HG02610 (cell line): ENCODE measurements at regions not wholly inside any gene's neighbourhood (a gene's known extent, or its start where the extent isn't known, plus 50 kb on each side); places are given as distances from the start of the nearest gene placed in this dataset.

Experiments
- ATAC-seq: cut with Tn5 transposase; IDR thresholded peaks from one replicate; pipeline ENCODE4 v1.9.1; 2021; ENCODE audit warnings: mild to moderate bottlenecking, moderate library complexity; ENCODE audit not compliant: unreplicated experiment

DNA sequence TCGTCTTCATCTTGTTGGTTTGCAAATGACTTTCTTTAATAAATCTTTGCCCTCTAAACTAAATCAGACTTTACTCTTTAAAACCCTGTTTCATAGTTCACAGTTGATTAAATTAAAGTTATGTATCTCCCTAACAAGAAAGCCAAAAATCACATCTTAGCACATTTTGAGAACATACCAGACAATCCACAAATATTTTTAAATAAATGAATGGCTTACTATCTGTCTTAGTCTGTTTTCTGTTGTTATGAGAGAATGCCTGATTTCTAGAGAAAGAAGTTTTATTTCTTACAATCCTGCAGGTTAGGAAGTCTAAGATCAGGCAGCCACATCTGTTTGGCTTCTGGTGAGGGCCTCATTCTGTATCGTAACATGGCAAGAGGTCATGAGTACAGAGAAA is 1090.2 kb upstream of the PIK3C3 start:
- no peak for ATAC-seq

DNA sequence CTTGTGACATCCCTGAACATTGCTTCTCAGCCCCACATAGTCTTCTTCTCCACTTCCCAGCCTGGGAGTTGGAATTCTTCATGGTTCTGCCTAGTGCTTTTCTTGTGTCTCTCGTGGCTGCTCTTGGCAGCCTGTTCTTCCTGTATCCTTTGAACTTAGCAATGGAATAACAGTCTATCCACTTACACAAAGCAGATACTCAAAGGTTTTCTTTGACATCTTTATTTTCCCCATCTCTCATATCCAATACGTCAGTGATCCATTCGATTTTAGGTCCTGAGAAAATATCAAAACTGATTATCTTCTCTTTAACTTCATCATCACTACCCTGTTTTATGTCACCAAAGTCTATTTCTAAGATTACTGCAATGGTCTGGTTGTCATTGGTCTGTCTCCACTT is 1091.2 kb upstream of the PIK3C3 start:
- no peak for ATAC-seq

DNA sequence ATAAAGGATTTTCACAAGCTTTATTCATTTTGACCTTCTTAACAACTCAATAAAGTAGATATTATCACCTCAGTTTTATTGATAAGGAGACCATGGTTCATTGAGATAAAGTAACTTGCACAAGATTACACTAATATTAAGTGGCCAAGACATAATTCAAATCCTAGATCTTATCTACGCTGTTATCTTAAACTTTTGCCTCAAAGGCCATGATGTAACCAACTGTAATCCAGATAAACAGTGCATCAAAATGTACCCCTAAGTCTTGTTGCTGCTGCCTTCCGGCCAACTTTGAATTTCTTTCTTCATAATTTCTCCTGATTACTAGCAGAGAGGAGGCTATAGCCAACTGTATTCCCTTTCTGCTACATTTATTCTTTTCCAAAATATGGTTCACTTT is 1094.8 kb upstream of the PIK3C3 start:
- no peak for ATAC-seq

DNA sequence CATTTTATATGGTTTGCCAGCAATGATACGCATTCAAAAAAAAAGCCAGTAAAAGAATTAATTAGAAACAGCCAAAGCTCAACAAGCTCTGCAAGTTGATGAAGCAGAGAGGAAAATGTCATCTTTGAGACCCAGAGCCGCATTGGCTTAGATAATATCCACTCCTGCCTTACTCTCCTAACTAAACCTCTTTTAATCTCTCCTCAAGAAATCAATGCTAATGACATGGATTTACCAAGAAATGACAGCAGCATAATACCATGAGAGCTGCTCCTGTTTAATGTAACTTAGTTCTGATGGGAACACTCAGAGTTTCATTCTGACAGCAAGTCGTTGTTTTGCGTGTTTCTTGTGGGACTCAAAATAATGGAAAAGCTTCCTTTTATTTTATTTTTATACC is 1099.4 kb upstream of the PIK3C3 start:
- no peak for ATAC-seq

DNA sequence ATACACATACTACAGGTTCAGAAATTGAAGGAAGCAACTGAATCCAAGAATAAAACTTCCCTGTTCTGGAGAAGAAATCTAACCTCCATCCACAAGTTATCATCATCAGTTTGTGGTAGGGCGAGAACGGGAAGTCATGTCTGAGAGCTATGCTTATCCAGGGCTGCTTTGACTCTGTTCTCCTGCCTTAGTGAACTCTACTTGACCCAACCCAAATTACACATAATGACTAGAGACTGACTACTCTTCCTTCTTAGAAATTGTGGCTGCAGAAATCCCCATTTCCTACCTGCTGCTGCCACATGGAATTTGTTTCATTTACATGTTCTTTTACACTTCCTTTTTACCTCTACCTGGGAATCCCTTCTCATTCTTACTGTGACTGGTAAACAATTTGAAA is 1102.6 kb upstream of the PIK3C3 start:
- ATAC-seq: no peak

DNA sequence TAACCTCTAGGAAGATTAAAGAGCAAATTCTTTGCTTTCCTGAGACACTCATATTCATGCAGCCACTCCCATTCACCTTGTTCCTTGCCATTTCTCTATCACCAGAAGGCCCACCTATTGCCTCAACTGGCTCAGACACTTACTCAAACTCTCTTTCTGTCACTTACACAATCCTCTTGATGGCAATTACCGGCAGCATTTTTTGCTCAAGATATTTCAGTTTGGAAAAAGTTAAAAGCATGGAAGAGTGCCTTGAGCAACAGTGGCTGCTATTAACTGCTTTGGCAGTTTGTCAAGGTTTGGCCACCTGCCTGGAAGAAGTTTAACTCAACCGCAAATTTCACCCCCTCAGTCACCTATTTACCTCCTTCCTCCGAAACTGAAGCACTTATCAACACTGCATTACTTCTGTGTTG is 1104.0 kb upstream of the PIK3C3 start:
- no peak for ATAC-seq

DNA sequence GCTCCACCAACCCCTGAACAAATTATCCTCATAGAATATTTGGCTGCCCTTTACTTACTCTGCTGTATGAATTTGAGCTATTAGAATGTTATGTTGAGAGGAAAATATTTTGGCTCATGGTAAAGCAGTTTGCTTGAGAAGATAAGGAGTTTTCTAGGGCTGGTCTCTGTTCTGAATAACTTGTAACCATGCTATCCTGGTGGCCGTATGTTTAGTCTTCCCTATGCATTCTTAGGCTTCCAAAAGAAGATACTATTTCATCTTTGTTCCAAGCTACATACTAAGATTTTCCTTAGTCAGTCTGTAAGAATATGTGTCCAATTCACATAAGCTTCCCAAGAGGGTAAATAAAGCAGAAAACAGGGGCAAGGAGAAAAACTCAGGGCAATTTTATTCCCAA is 1105.1 kb upstream of the PIK3C3 start:
- no peak for ATAC-seq

DNA sequence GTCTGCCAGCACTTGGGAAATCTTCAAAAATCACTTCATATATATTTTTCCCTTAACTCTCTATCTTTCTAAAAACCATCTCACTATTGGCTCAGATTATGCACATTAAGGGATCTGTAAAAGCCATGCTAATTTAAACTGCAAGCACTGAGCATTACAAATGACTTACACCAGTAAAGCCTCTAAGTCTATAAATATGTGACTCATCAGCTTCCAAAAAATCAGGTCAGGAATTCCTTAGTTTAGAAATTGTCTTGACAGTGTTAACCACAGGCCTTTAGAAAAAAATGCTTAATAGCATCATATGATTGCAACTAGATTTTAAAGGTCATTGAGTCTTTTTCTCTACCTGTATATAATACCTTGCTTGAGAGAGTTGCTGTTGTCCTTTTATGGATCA is 1113.6 kb upstream of the PIK3C3 start:
- ATAC-seq: no peak

DNA sequence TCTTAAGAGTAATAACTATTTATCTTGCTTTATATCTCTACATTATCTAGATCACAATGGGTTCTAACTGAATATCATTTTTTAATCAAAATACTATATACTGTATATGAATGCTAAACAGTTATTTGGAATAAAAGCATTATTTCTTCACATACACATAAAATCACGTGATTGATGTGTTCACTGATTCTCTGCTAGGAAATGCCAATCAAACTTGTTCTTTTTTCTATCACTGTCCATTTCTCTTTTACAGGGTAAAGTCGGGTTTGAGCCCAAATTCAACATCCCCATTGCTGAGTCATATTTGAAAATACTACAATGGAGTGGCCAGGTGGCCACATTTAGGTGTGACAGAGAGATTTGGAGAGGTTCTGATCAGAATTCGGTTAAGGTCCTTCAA is 1114.0 kb upstream of the PIK3C3 start:
- ATAC-seq: no peak

DNA sequence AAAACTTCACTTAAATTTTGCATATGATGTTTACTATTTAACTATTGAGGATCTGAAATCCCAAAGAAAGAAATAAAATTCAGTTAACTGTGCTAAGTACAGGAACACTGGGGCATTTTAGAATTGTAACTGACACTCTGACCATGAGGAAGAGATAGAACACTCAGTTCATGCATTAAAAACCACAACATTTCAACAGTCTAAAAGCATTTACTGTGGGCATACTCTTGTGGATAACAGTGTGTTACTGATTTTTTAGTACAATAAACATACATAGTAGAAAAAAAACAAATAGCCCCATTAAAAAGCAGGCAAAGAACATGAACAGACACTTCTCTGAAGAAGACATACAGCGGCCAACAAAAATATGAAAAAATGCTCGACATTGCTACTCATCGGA is 1122.7 kb upstream of the PIK3C3 start:
- no peak for ATAC-seq

DNA sequence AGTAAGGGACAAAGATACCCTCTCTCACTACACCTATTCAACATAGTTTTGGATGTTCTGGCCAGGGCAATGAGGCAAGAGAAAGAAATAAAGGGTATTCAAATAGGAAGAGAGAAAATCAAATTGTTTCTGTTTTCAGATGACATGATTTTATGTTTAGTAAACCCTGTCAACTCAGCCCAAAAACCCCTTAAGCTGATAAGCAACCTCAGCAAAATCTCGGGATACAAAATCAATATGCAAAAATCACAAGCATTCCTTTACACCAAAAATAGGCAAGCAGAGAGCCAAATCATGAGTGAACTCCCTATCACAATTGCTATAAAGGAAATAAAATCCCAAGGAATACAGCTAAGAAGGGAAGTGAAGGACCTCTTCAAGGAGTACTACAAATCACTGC is 1130.7 kb upstream of the PIK3C3 start:
- ATAC-seq: no peak

DNA sequence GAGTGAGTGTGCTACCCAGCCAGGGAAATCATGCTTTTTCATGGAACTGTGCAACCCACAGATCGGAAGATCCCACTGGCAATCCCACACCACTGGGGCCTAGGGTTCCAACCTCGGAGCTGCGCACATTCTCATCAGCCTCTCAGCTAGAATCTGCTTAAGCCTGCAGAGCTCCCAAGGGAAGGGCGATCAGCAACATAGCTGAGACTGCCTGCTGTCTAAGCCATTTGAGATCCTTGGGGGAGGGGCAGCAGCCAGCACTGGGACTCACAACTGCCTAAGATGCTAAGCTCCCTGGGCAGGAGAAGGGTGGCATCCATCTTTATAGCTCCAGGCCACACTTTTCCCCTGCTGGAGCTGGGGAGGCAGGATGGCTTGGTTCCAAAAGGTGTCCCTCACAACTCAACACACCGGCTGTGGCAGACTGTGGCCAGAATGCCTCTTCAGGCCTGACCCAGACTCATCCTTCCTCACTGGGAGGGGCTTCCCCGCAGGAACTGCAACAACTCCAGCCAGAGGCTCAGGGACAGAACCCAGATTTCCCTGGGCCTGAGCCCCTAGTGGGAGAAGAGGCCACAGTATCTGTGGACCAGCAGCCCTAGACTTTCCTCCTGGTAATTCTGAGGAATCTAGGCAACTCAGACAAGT is 1133.3 kb upstream of the PIK3C3 start:
- ATAC-seq: no peak

DNA sequence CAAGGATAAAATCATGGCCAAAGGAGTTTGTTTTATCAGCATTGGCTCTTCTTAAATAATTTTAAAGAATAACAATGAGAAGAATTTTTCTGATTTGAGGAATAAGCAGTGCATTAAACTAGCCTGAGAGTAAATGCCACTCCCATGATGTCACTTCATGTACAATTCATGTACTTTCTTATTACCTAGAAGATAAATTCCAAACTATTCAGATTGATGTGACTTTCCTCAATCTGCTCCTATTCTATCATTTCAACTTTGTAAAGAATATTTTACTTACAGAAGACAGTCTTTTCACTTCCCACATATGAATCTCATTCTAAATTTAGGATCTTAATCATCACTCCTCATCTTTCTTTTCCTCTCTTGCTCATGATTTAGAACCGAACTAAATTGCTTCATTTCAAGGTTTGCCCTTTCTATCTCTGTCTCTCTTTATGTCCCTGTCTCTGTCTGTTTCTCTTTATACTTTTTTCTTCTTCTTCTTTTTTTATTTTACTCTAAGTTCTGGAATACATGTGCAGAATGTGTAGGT is 1142.0 kb upstream of the PIK3C3 start:
- no peak for ATAC-seq

DNA sequence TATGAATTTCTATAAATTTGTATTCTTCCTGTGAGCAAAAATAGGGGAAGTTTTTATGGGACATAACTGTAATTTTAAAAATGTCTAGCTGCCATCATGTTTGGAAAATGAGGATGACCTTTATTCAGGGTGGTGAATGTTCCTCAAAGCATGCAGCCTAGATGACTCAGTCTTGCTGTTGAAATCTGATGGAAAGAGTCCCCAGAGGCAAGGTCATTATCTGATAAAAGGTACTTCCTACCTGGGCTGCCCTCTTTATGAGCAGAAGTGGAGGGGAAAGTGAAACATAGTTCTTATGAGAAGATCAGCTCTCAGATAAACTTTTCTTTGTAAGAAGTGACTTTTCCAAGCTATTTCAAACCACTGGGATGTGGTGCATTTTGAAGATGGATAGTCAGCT is 1144.7 kb upstream of the PIK3C3 start:
- no peak for ATAC-seq

DNA sequence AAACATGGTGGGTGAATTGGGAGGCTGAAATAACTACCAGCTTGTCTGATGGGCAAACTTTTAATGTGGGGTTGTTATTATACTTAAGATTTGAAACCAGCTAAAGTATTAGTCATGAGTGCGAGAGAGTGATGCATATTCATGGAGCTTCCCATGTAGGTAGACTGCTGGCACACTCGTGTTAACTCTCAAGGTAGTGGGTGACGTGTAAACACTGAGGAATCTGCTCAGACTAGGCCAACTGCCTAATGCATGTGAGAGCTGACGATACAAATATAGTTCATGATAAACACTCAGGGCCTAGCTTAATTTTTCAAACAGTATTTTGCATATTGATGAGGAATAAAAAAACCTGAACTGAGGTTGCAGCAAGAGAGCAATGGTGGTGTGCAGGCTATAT is 1165.7 kb upstream of the PIK3C3 start:
- ATAC-seq: no peak

DNA sequence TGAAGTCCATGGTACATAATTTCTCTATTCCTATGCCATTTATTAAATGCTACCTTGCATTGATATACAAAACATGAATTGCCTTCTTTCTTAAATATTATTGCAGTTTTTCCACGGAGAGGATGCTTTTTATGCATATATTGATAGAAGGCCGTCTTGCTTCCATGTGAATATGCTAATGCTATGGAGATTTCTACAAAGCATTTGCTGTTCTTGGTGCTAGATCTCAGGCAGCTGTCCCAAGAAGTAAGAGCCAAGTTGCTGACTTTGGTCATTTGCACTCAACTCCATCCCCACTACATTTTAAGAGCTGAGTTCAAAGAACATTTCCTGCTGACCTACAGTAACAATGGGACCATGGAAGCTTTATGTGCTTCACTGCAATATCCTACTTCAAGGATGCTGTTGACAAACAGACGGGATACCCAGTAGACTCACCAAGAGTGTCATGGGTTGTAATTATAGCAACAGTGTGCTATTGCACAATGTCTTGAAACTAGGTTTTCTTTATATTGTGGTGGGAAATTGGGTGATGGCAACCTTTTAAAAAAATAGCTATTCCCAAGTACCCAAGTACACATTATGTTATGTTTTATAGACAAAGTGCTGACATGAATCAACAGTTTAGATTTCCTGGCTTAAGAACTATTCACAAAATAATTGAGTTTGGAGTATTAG is 1172.4 kb upstream of the PIK3C3 start:
- ATAC-seq: no peak

DNA sequence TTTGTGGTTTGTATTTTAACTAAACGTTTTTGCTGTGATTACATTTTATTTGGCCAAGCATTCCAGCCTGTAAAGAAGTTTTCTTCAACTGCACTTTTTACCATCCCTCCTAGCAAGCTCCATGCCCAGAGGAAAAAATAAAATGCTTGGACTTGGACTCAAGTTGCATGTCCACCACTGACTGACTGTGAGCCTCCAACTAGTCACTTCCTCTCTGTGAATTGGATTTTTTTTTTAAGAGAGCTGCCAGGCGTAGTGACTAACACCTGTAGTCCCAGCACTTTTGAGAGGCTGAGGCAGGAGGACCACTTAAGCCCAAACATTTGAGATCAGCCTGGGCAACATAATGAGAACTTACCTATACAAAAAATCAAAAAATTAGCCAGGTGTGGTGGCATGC is 1185.2 kb upstream of the PIK3C3 start:
- ATAC-seq: no peak

DNA sequence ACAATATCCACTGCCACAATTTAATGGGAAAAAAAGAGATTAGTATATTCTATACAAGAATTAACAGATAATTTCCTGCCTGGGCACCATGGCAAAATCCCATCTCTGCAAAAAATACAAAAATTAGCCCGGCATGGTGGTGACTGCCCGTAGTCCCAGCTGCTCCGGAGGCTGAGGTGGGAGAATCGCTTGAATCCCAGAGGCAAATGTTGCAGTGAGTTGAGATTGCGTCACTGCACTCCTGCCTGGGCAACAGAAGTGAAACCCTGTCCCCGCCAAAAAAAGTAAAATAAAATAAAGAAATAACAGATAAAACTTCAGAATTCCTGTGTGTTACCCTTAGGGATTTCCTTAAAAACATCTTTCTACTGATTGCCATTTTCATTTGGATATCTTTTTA is 1194.8 kb upstream of the PIK3C3 start:
- ATAC-seq: no peak

DNA sequence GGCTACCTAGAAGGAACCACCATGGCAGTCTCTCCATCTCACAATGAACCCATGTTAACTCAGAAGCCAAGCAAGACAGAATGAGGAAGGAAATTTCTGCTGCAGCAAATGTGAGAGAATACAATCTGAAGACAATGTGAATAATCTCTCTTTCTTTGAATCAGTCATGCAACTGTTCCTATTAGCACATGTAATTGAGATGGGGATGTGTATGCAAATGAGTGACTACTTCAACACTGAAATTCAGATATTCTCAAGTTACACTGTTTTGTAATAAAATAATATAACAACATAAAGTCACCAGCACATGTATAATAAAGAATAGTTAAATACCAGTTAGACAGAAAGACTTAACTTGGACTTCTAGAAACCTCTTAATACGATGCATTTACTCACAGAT is 1200.6 kb upstream of the PIK3C3 start:
- ATAC-seq: no peak

DNA sequence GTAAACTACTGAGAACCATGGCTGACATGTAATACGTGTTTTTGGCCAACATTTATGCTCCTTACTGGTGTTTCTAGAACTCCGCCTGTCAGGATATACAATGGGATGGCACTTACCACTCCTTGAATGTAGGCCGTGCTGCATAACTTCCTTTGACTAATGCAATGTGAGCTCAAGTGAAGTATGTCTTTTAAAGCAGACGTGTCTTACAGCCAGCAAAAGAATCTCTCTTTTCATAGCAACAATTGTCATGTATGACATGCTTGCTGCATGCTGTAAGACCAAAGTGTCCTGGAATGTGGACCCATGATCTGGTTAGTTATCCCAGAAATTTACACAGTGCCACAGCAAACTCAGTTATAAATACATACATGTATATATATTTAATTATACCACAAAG is 1202.7 kb upstream of the PIK3C3 start:
- ATAC-seq: no peak

DNA sequence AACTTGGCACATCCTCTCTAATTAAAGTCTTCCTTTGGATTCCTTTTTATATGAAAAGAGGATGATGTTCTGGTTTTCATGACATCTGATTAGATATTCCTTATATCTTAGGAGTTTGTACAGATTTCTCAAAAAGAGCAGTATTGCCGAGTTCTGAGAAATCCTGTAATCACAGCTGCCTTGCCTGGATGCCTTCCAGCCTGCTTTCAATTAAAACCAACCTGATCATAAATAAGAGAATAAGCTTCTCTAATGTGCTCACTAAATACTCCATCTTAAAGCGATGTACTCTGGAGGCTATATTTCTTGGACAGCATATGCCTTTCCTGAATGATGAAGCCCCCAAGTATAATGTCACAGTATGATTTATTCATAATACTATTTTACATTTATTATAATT is 1203.8 kb upstream of the PIK3C3 start:
- no peak for ATAC-seq

DNA sequence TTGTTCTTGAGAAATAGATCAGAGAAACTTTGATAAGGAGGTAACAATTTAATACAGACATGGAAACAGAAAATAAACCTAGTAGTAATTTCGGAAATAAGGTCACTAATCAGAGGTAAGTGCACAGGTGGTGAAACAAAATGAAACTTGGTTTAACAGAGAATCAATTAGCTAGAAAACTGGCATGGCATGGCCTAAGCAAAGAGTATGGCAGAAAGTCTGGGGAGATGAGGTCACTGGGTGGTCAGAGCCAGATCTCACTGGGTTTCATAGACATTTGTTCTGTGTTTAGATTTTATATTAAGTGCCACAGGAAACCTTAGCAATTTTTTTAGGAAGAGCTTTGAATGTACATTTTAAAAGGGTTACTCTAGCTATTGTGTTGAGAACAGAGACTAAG is 1216.0 kb upstream of the PIK3C3 start:
- no peak for ATAC-seq
